NB4 (cell line): ENCODE measurements at regions not wholly inside any gene's neighbourhood (a gene's known extent, or its start where the extent isn't known, plus 50 kb on each side); places are given as distances from the start of the nearest gene placed in this dataset.

Experiments
- POLR2A ChIP-seq: IDR thresholded peaks from 2 replicates; pipeline ENCODE4 v1.6.1; 2011; ENCODE audit warnings: mild to moderate bottlenecking; ENCODE audit not compliant: insufficient read length; ENCODE audit errors: extremely low read depth
- TF ChIP-seq, protein P1 (sequence below): IDR thresholded peaks from one replicate; pipeline ENCODE4 v1.5.1; 2012; ENCODE audit warnings: low read depth, low read length

DNA sequence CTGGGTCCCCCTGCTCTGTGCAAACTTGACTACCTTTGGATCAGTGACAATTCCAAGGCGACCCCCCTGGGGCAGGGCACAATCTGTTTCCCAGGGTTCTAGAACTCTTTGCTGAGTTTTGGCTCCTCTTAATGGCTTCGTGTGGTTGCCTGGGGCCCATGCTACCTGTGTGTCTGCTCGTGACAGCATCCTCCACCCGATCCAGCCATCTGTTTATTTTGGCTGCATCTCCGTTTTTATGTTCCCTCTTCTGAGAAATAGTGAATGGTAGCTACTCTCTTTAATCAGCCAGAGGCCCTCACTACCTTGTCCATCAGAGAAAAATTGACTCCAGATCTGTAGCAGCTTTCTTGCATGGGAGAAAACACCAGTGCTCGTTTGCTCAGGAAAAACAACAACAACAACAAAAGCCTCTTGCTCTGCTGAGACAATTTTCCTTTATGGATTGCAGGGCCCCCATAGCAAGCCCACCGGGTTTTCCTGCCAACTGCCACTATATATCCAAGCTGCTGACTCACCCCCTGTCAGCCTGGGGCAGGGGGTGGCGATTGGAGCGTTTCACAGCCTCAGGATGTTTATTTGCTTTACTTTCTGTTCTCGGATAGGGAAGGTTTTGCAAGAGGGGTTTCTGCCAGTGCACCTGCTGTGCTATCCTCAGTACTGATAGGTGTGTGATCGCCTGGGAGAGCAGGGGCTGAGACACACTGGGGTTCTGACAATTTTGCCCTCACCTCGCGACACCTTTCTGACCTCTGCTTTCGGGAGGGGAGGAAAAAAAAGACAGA lies 607.8 kb downstream of the BNC2 start:
- TF ChIP-seq, protein P1, sequence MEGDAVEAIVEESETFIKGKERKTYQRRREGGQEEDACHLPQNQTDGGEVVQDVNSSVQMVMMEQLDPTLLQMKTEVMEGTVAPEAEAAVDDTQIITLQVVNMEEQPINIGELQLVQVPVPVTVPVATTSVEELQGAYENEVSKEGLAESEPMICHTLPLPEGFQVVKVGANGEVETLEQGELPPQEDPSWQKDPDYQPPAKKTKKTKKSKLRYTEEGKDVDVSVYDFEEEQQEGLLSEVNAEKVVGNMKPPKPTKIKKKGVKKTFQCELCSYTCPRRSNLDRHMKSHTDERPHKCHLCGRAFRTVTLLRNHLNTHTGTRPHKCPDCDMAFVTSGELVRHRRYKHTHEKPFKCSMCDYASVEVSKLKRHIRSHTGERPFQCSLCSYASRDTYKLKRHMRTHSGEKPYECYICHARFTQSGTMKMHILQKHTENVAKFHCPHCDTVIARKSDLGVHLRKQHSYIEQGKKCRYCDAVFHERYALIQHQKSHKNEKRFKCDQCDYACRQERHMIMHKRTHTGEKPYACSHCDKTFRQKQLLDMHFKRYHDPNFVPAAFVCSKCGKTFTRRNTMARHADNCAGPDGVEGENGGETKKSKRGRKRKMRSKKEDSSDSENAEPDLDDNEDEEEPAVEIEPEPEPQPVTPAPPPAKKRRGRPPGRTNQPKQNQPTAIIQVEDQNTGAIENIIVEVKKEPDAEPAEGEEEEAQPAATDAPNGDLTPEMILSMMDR: no peak
- TF ChIP-seq POLR2A: no peak
